PC-9 (cell line): ENCODE measurements at regions not wholly inside any gene's neighbourhood (a gene's known extent, or its start where the extent isn't known, plus 50 kb on each side); places are given as distances from the start of the nearest gene placed in this dataset.
"Not testable (repeated sequence)": the region's sequence is repeated elsewhere in the genome, so short reads cannot be mapped to it uniquely, and the experiment has no call there.

Experiments
- BruUV-seq: library from RNA; stranded (reverse); fragments of 400-500 nt; replicated peaks from 2 replicates; lab custom pipeline; 2021; lab: Mats Ljungman, UMichigan
- CTCF ChIA-PET: fragments of 300-600 bp; sonication (Branson Sonifier 250); formaldehyde crosslinking; loops from one replicate; lab custom pipeline; 2022; ENCODE audit warnings: antibody characterized with exemption; lab: Charles Lee
- POLR2A ChIA-PET: fragments of 300-600 bp; sonication (Branson Sonifier 250); formaldehyde crosslinking; loops from one replicate; lab custom pipeline; 2022; ENCODE audit warnings: antibody characterized with exemption; ENCODE audit not compliant: unreplicated experiment; lab: Charles Lee
- DNase-seq, 2 experiments: peaks; one replicate each; pipeline versions ENCODE4 v3.0.0 to v3.0.0-alpha.2; 2015 to 2022; ENCODE audit warnings: mixed read lengths in 1 of 2
- H2AFZ ChIP-seq: fragments of 200-600 bp; sonication (generic); 2 replicates; pipeline ENCODE4 v1.8.1; 2017; ENCODE audit warnings: antibody characterized with exemption
- H3F3A ChIP-seq: fragments of 200-600 bp; sonication (generic); 2 replicates; pipeline ENCODE4 v1.8.1; 2017; ENCODE audit warnings: antibody characterized with exemption, mild to moderate bottlenecking, low read depth; ENCODE audit not compliant: insufficient read depth
- H3K27ac ChIP-seq: fragments of 200-600 bp; sonication (generic); 2 replicates; pipeline ENCODE4 v1.6.1; 2016; ENCODE audit warnings: mixed run types
- H3K27me3 ChIP-seq: fragments of 200-600 bp; sonication (generic); 2 replicates; pipeline ENCODE4 v1.6.1; 2016; ENCODE audit warnings: low read depth, mixed run types; ENCODE audit not compliant: insufficient read depth
- H3K36me3 ChIP-seq: fragments of 200-600 bp; sonication (generic); 2 replicates; pipeline ENCODE4 v1.6.1; 2016; ENCODE audit warnings: low read depth, mixed run types
- H3K4me1 ChIP-seq: fragments of 200-600 bp; sonication (generic); replicated peaks from 2 replicates; pipeline ENCODE4 v1.6.1; 2016; ENCODE audit warnings: mixed run types; ENCODE audit not compliant: insufficient read depth
- H3K4me2 ChIP-seq: fragments of 200-600 bp; sonication (generic); 2 replicates; pipeline ENCODE4 v1.6.1; 2017; ENCODE audit warnings: mixed run types
- H3K4me3 ChIP-seq: fragments of 200-600 bp; sonication (generic); 2 replicates; pipeline ENCODE4 v1.6.1; 2016; ENCODE audit warnings: mixed run types
- H3K79me2 ChIP-seq: fragments of 200-600 bp; sonication (generic); 2 replicates; pipeline ENCODE4 v1.6.1; 2017; ENCODE audit warnings: low read depth, mixed run types
- H3K9me2 ChIP-seq: fragments of 200-600 bp; sonication (generic); 2 replicates; pipeline ENCODE4 v1.8.1; 2017; ENCODE audit warnings: mild to moderate bottlenecking; ENCODE audit not compliant: insufficient read depth
- H3K9me3 ChIP-seq: fragments of 200-600 bp; sonication (generic); 2 replicates; pipeline ENCODE4 v1.8.1; 2016; ENCODE audit warnings: low read depth; ENCODE audit not compliant: insufficient read depth
- H4K20me1 ChIP-seq: fragments of 200-600 bp; sonication (generic); 2 replicates; pipeline ENCODE4 v1.8.1; 2017; ENCODE audit not compliant: insufficient read depth
- CTCF ChIP-seq: fragments of 200-600 bp; sonication (generic); conservative IDR thresholded peaks from 2 replicates; pipeline ENCODE4 v1.6.1; 2017; ENCODE audit warnings: mixed run types, antibody characterized with exemption, mild to moderate bottlenecking, moderate library complexity
- EZH2 ChIP-seq: fragments of 200-600 bp; sonication (generic); IDR thresholded peaks from 2 replicates; pipeline ENCODE4 v1.8.0; 2017; ENCODE audit warnings: antibody characterized with exemption, low read depth
- intact Hi-C: fragments of 100-400 bp; cut with micrococcal nuclease; formaldehyde crosslinking; loops from one replicate; pipeline ENCODE4 v1.10.0; 2022; ENCODE audit not compliant: unreplicated experiment

- Histone ChIP-seq H3K4me2 (no peak overlapping the region), H3K4me3 (no peak overlapping the region), H3K9me3 (no peaks in the 10 kb centered on the region), H4K20me1 (no peaks in the 10 kb centered on the region), H3K27ac (no peak overlapping the region), H3K9me2 (no peaks in the 10 kb centered on the region; the same call in 1 of the 2 replicates), H3K4me1 (no peaks in the 10 kb centered on the region), H3K79me2 (no peaks in the 10 kb centered on the region), H3K27me3 (peaks cover 31% of the 10 kb centered on the region), H3K36me3 (no peaks in the 10 kb centered on the region), H2AFZ (no peak overlapping the region), H3F3A (no peaks in the 10 kb centered on the region)
- ChIA-PET CTCF (no interaction called here), POLR2A (no interaction called here)
- TF ChIP-seq EZH2: no peak
- TF ChIP-seq CTCF: no peak
- no TSS peak for BruUV-seq
- DNase-seq: no peak
- intact Hi-C loops: no loop called here
Measured at GRCh38 chr17:73911726-73912372, 267.6 kb upstream of the SDK2 start.

GRCh38 chr17:73912373-73912746 lies 268.1 kb upstream of the SDK2 start:
- no peaks in the 10 kb centered on the region for H4K20me1 ChIP-seq
- H2AFZ ChIP-seq: no peak overlapping the region
- no peaks in the 10 kb centered on the region for H3K36me3 ChIP-seq
- H3K4me2 ChIP-seq: no peak overlapping the region
- H3K79me2 ChIP-seq: no peaks in the 10 kb centered on the region
- no peak overlapping the region for H3K4me3 ChIP-seq
- no peaks in the 10 kb centered on the region for H3F3A ChIP-seq
- no peak overlapping the region for H3K27ac ChIP-seq
- ChIA-PET POLR2A (no interaction called here), CTCF (no interaction called here)
- intact Hi-C loops: no loop called here
- H3K9me3 ChIP-seq: no peaks in the 10 kb centered on the region
- no TSS peak for BruUV-seq
- no peaks in the 10 kb centered on the region; the same call in 1 of the 2 replicates for H3K9me2 ChIP-seq
- DNase-seq: no peak
- peaks cover 31% of the 10 kb centered on the region for H3K27me3 ChIP-seq
- no peaks in the 10 kb centered on the region for H3K4me1 ChIP-seq
- no peak for TF ChIP-seq EZH2
- no peak for TF ChIP-seq CTCF

- intact Hi-C loops: no loop called here
- no peaks in the 10 kb centered on the region for H3K4me1 ChIP-seq
- BruUV-seq: no TSS peak
- H3K27ac ChIP-seq: no peak overlapping the region
- H3K4me3 ChIP-seq: no peak overlapping the region
- H3F3A ChIP-seq: no peaks in the 10 kb centered on the region
- H3K4me2 ChIP-seq: no peak overlapping the region
- no peak for DNase-seq
- POLR2A ChIA-PET: no interaction called here
- H3K9me2 ChIP-seq: no peaks in the 10 kb centered on the region; the same call in 1 of the 2 replicates
- TF ChIP-seq EZH2: no peak
- no peak for TF ChIP-seq CTCF
- H3K36me3 ChIP-seq: no peaks in the 10 kb centered on the region
- H2AFZ ChIP-seq: no peak overlapping the region
- H4K20me1 ChIP-seq: no peaks in the 10 kb centered on the region
- CTCF ChIA-PET: no interaction called here
- H3K79me2 ChIP-seq: no peaks in the 10 kb centered on the region
- no peaks in the 10 kb centered on the region for H3K9me3 ChIP-seq
- H3K27me3 ChIP-seq: peaks cover 12% of the 10 kb centered on the region; the same call in 1 of the 2 replicates
Measured at GRCh38 chr17:73914536-73915274, 270.5 kb upstream of the SDK2 start.

DNA sequence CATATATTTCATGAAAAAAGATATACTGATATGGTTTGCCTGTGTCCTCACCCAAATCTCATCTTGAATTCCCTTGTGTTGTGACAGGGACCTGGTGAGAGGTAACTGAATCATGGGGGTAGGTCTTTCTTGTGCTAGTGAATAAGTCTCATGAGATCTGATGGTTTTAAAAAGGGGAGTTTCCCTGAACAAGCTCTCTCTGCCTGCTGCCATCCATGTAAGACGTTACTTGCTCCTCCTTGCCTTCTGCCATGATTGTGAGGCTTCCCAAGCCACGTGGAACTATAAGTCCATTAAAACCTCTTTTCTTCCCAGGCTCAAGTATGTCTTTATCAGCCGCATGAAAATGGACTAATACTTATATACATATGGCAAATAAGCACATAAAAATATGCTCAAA lies 274.8 kb upstream of the SDK2 start:
- H4K20me1 ChIP-seq, H3K36me3 ChIP-seq, H3K79me2 ChIP-seq, BruUV-seq, H3K9me2 ChIP-seq, H3F3A ChIP-seq, H3K4me1 ChIP-seq, H2AFZ ChIP-seq, intact Hi-C loops, H3K9me3 ChIP-seq, CTCF ChIA-PET, DNase-seq, H3K4me3 ChIP-seq, H3K4me2 ChIP-seq, H3K27ac ChIP-seq, POLR2A ChIA-PET: not testable (repeated sequence)
- peaks cover 15% of the 10 kb centered on the region; the same call in 1 of the 2 replicates for H3K27me3 ChIP-seq
